ENCODE measurements at regions not wholly inside any gene's neighbourhood (a gene's known extent, or its start where the extent isn't known, plus 50 kb on each side); places are given as distances from the start of the nearest gene placed in this dataset.

- no peak for FAIRE-seq
- Histone ChIP-seq H3K79me2 (ENCODE audit: control insufficient read depth, insufficient read depth, low read length) (no peaks in the 10 kb centered on the region), H3K4me1 (ENCODE audit: control insufficient read depth, extremely low read depth, insufficient read depth, low read length) (no peaks in the 10 kb centered on the region), H2AFZ (ENCODE audit: low read depth, low read length) (no peak overlapping the region), H3K36me3 (ENCODE audit: control insufficient read depth in 2 of 2, extremely low read depth in 1 of 2, insufficient read depth in 2 of 2, low read length in 2 of 2) (no peaks in the 10 kb centered on the region), H3K4me2 (ENCODE audit: insufficient read depth, low read length) (no peak overlapping the region), H3K9me1 (replicated peaks; ENCODE audit: control insufficient read depth, extremely low read depth, insufficient read depth, low read length) (no peaks in the 10 kb centered on the region), H4K20me1 (replicated peaks; ENCODE audit: control insufficient read depth, extremely low read depth, insufficient read depth, low read length) (no peaks in the 10 kb centered on the region), H3K9ac (replicated peaks; ENCODE audit: extremely low read depth, insufficient read depth, low read length) (no peak overlapping the region), H3K9me3 (replicated peaks; ENCODE audit: control insufficient read depth, insufficient read depth, low read length) (no peaks in the 10 kb centered on the region), H3K27ac (ENCODE audit: insufficient read depth, low read depth, low read length) (no peak overlapping the region), H3K4me3 (replicated peaks in 1 of 3; ENCODE audit: insufficient read depth in 1 of 3, low read depth in 1 of 3, low read length in 3 of 3) (no peak overlapping the region), H3K27me3 (ENCODE audit: control insufficient read depth in 2 of 2, insufficient read depth in 2 of 2, low read length in 2 of 2) (no peaks in the 10 kb centered on the region)
- DNase-seq (ENCODE audit: low read depth, low spot score): no peak
- dilution Hi-C loops (cut with MboI; ENCODE audit: extremely low pct_ligation_motif_present, low sequenced_read_pairs): no loop called here
- no TSS peak for BruUV-seq (replicated peaks)
- ChIA-PET CTCF (no interaction called here), POLR2A (no interaction called here)
- TF ChIP-seq POLR2AphosphoS5 (IDR thresholded peaks at IDR 0.05; ENCODE audit: insufficient read depth, low read depth, low read length) (no peak), POLR2A (IDR thresholded peaks at IDR 0.05; ENCODE audit: low read depth, low read length) (no peak), GATA2 (IDR thresholded peaks at IDR 0.05; ENCODE audit: insufficient read depth, insufficient read length, low read depth, low read length) (no peak), MYC (IDR thresholded peaks at IDR 0.05; ENCODE audit: low read depth, low read length) (no peak), JUN (IDR thresholded peaks at IDR 0.05; ENCODE audit: borderline replicate concordance, insufficient read depth, insufficient read length, low read depth) (no peak), FOS (IDR thresholded peaks at IDR 0.05; ENCODE audit: borderline replicate concordance, insufficient read depth, low read length) (no peak), CTCF (IDR thresholded peaks at IDR 0.05; ENCODE audit: extremely low read depth in 1 of 2, insufficient read depth in 1 of 2, low read depth in 1 of 2, low read length in 2 of 2) (no peak), EZH2 (IDR thresholded peaks at IDR 0.05; ENCODE audit: borderline replicate concordance, low read depth, low read length, severe bottlenecking) (no peak)
- TF ChIP-seq, protein P1, sequence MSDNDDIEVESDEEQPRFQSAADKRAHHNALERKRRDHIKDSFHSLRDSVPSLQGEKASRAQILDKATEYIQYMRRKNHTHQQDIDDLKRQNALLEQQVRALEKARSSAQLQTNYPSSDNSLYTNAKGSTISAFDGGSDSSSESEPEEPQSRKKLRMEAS (IDR thresholded peaks at IDR 0.05; ENCODE audit: insufficient read depth, insufficient read length): no peak
- intact Hi-C loops (cut with micrococcal nuclease): no loop called here
Measured at GRCh38 chr17:52636443-52636842, 477.9 kb upstream of the CA10 start.
